WTC11 (cell line): ENCODE measurements at regions not wholly inside any gene's neighbourhood (a gene's known extent, or its start where the extent isn't known, plus 50 kb on each side); places are given as distances from the start of the nearest gene placed in this dataset.

Experiments
- ATF3 ChIP-seq: sonication (generic); formaldehyde crosslinking; conservative IDR thresholded peaks from 2 replicates; pipeline ENCODE4 v1.8.1; 2022; ENCODE audit warnings: mild to moderate bottlenecking, missing genetic modification reagents
- NR2C2 ChIP-seq: sonication (generic); formaldehyde crosslinking; IDR thresholded peaks from 2 replicates; pipeline ENCODE4 v1.8.0; 2022; ENCODE audit warnings: mild to moderate bottlenecking, missing genetic modification reagents
- SMAD4 ChIP-seq: sonication (generic); formaldehyde crosslinking; IDR thresholded peaks from 2 replicates; pipeline ENCODE4 v1.8.0; 2022; ENCODE audit warnings: mild to moderate bottlenecking, missing genetic modification reagents
- TF ChIP-seq, protein P1 (sequence below): fragments of 200-600 bp; IDR thresholded peaks from 2 replicates; pipeline ENCODE4 v1.8.0; 2022; ENCODE audit warnings: antibody characterized with exemption

- TF ChIP-seq NR2C2 (CRISPR knock-in tag) (no peak), SMAD4 (no peak), ATF3 (CRISPR knock-in tag) (no peak)
- TF ChIP-seq, protein P1, sequence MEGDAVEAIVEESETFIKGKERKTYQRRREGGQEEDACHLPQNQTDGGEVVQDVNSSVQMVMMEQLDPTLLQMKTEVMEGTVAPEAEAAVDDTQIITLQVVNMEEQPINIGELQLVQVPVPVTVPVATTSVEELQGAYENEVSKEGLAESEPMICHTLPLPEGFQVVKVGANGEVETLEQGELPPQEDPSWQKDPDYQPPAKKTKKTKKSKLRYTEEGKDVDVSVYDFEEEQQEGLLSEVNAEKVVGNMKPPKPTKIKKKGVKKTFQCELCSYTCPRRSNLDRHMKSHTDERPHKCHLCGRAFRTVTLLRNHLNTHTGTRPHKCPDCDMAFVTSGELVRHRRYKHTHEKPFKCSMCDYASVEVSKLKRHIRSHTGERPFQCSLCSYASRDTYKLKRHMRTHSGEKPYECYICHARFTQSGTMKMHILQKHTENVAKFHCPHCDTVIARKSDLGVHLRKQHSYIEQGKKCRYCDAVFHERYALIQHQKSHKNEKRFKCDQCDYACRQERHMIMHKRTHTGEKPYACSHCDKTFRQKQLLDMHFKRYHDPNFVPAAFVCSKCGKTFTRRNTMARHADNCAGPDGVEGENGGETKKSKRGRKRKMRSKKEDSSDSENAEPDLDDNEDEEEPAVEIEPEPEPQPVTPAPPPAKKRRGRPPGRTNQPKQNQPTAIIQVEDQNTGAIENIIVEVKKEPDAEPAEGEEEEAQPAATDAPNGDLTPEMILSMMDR: peak; percentile 88
Measured at GRCh38 chr9:113807173-113808061, 68.7 kb upstream of the ZNF618 start.
